Kidney (tissue), 13 donors: ENCODE measurements at regions not wholly inside any gene's neighbourhood (a gene's known extent, or its start where the extent isn't known, plus 50 kb on each side); places are given as distances from the start of the nearest gene placed in this dataset.
A peak's percentile ranks its signal among the peaks of the same experiment; 100 is the strongest.

ENCODE experiments used
- DNase-seq, 5 donors: peaks; one replicate each; pipeline ENCODE4 v3.0.0-alpha.2; 2013 to 2020
- FAIRE-seq: peaks from 2 replicates; lab custom pipeline; 2012; peaks lifted over from hg19 to GRCh38; lab: Jason Lieb, UNC
- H3K27ac ChIP-seq, 2 donors: one replicate each; pipeline ENCODE4 v1.7.0; 2013; ENCODE audit warnings: low read depth in 2 of 2, low read length in 2 of 2, inconsistent platforms in 1 of 2
- H3K27me3 ChIP-seq: one replicate; pipeline ENCODE4 v1.7.1; 2013; ENCODE audit warnings: low read length, inconsistent platforms; ENCODE audit not compliant: control insufficient read depth, insufficient read depth
- H3K36me3 ChIP-seq, 3 donors: one replicate each; pipeline versions ENCODE4 v1.7.0 to v1.7.1; 2013; ENCODE audit warnings: low read length in 3 of 3, control low read depth in 1 of 3, inconsistent platforms in 1 of 3; ENCODE audit not compliant: insufficient read depth in 3 of 3, control insufficient read depth in 2 of 3
- H3K4me1 ChIP-seq, 3 donors: one replicate each; pipeline versions ENCODE4 v1.7.0 to v1.7.1; 2013; ENCODE audit warnings: low read length in 3 of 3, inconsistent platforms in 1 of 3, low read depth in 1 of 3; ENCODE audit not compliant: control insufficient read depth in 2 of 3, insufficient read depth in 2 of 3
- H3K4me3 ChIP-seq, 3 donors: one replicate each; pipeline versions ENCODE4 v1.7.0 to v1.8.1; 2013; ENCODE audit warnings: low read length in 3 of 3, control low read depth in 1 of 3, inconsistent platforms in 1 of 3
- H3K9ac ChIP-seq, 3 donors: one replicate each; pipeline versions ENCODE4 v1.7.0 to v1.7.1; 2013; ENCODE audit warnings: low read length in 3 of 3, control low read depth in 1 of 3, inconsistent platforms in 1 of 3
- H3K9me3 ChIP-seq, 3 donors: one replicate each; pipeline versions ENCODE4 v1.7.0 to v1.7.1; 2013; ENCODE audit warnings: low read length in 3 of 3, control low read depth in 1 of 3, inconsistent platforms in 1 of 3; ENCODE audit not compliant: control insufficient read depth in 2 of 3, insufficient read depth in 1 of 3
- CTCF ChIP-seq: IDR thresholded peaks from 3 replicates; pipeline ENCODE4 v1.5.1; 2012; ENCODE audit warnings: mild to moderate bottlenecking, moderate library complexity, borderline replicate concordance; ENCODE audit not compliant: insufficient read depth; ENCODE audit errors: extremely low read depth
- intact Hi-C: fragments of 100-400 bp; cut with DNase I; formaldehyde crosslinking; loops from one replicate; pipeline ENCODE4 v1.11.1; 2022
- donor health status: control.
- donor health status: control.
- donor health status: control.
- donor health status: control.
- donor health status: control.
- donor health status: DM: yes; HTN: yes; CAD: no.
- donor health status: Normal renal cell carcinoma (clear cell type).

- H3K9ac ChIP-seq: no peak overlapping the region
- H3K4me3 ChIP-seq: no peak overlapping the region
- FAIRE-seq: no peak
- H3K4me1 ChIP-seq: no peaks in the 10 kb centered on the region
- peak in 1 of 5 donors; percentile 28 for DNase-seq
- no peak overlapping the region for H3K27ac ChIP-seq
- H3K9me3 ChIP-seq: no peaks in the 10 kb centered on the region
- no peak for TF ChIP-seq CTCF
- no peaks in the 10 kb centered on the region for H3K27me3 ChIP-seq
- intact Hi-C loops: no loop called here
- H3K36me3 ChIP-seq: no peaks in the 10 kb centered on the region
These were observed 620.2 kb downstream of the ANKRD7 start for GRCh38 chr7:118844748-118845147.

GRCh38 chr7:118845791-118846190 is 621.3 kb downstream of the ANKRD7 start:
- Histone ChIP-seq H3K4me1 (no peaks in the 10 kb centered on the region), H3K9me3 (no peaks in the 10 kb centered on the region), H3K36me3 (no peaks in the 10 kb centered on the region), H3K27ac (no peak overlapping the region), H3K4me3 (no peak overlapping the region), H3K27me3 (no peaks in the 10 kb centered on the region), H3K9ac (no peak overlapping the region)
- DNase-seq (peak in 2 of 5 donors; percentile 59 to 69), FAIRE-seq (no peak)
- intact Hi-C loops: no loop called here
- no peak for TF ChIP-seq CTCF

- Histone ChIP-seq H3K36me3 (no peaks in the 10 kb centered on the region), H3K9me3 (no peaks in the 10 kb centered on the region), H3K4me1 (no peaks in the 10 kb centered on the region), H3K27ac (no peak overlapping the region), H3K9ac (no peak overlapping the region), H3K4me3 (no peak overlapping the region), H3K27me3 (no peaks in the 10 kb centered on the region)
- no peak for TF ChIP-seq CTCF
- FAIRE-seq (no peak), DNase-seq (no peak)
- intact Hi-C loops: no loop called here
These were observed 622.5 kb downstream of the ANKRD7 start for GRCh38 chr7:118846977-118847376.

GRCh38 chr7:118855290-118855689 is 630.8 kb downstream of the ANKRD7 start:
- no peak for FAIRE-seq
- no peak overlapping the region for H3K27ac ChIP-seq
- H3K36me3 ChIP-seq: no peaks in the 10 kb centered on the region
- no peaks in the 10 kb centered on the region for H3K27me3 ChIP-seq
- H3K4me1 ChIP-seq: no peaks in the 10 kb centered on the region
- H3K9me3 ChIP-seq: no peaks in the 10 kb centered on the region
- DNase-seq: peak in 2 of 5 donors; percentile 19 to 51
- intact Hi-C loops: no loop called here
- H3K4me3 ChIP-seq: no peak overlapping the region
- no peak for TF ChIP-seq CTCF
- H3K9ac ChIP-seq: no peak overlapping the region
